Mesothelial cell of epicardium (in vitro differentiated cells): ENCODE measurements at regions not wholly inside any gene's neighbourhood (a gene's known extent, or its start where the extent isn't known, plus 50 kb on each side); places are given as distances from the start of the nearest gene placed in this dataset.

Source experiments
- DNase-seq, 2 experiments: peaks; one replicate each; pipeline ENCODE4 v3.0.0; 2021; ENCODE audit warnings: low spot score in 2 of 2; ENCODE audit not compliant: unreplicated experiment in 2 of 2
- H3K27ac Mint-ChIP-seq: 2 replicates; pipeline ENCODE4 v1.8.0; 2021; ENCODE audit warnings: mixed read lengths
- H3K27me3 Mint-ChIP-seq: 2 replicates; pipeline ENCODE4 v1.8.0; 2021; ENCODE audit warnings: low read depth, mixed read lengths
- H3K36me3 Mint-ChIP-seq: 2 replicates; pipeline ENCODE4 v1.8.0; 2021; ENCODE audit warnings: mixed read lengths
- H3K4me1 Mint-ChIP-seq: 2 replicates; pipeline ENCODE4 v1.8.0; 2021; ENCODE audit warnings: mixed read lengths
- H3K4me3 Mint-ChIP-seq: 2 replicates; pipeline ENCODE4 v1.8.0; 2021; ENCODE audit warnings: mild to moderate bottlenecking, moderate library complexity, mixed read lengths
- H3K9me3 Mint-ChIP-seq: 2 replicates; pipeline ENCODE4 v1.8.0; 2021; ENCODE audit warnings: mixed read lengths
- CTCF ChIP-seq: fragments of 200-600 bp; sonication (generic); IDR thresholded peaks from one replicate; pipeline ENCODE4 v1.5.0; 2021; ENCODE audit warnings: antibody characterized with exemption; ENCODE audit not compliant: unreplicated experiment

- DNase-seq: no peak
- no peak overlapping the region for H3K4me3 Mint-ChIP-seq
- no peaks in the 10 kb centered on the region for H3K36me3 Mint-ChIP-seq
- H3K27ac Mint-ChIP-seq: no peak overlapping the region
- no peaks in the 10 kb centered on the region for H3K27me3 Mint-ChIP-seq
- H3K4me1 Mint-ChIP-seq: peaks cover 6% of the 10 kb centered on the region
- no peak for TF ChIP-seq CTCF
- peaks cover 11% of the 10 kb centered on the region for H3K9me3 Mint-ChIP-seq
These were observed 111.7 kb upstream of the MRPS30 start for GRCh38 chr5:44697025-44697424.

- Mint-ChIP-seq H3K4me3 (no peak overlapping the region), H3K27ac (no peak overlapping the region), H3K4me1 (peaks cover 19% of the 10 kb centered on the region), H3K36me3 (no peaks in the 10 kb centered on the region), H3K27me3 (no peaks in the 10 kb centered on the region), H3K9me3 (peaks cover 9% of the 10 kb centered on the region)
- TF ChIP-seq CTCF: no peak
- no peak for DNase-seq
These were observed 113.5 kb upstream of the MRPS30 start for GRCh38 chr5:44695259-44695658.

GRCh38 chr5:44691802-44692201 lies 116.9 kb upstream of the MRPS30 start:
- peaks cover 25% of the 10 kb centered on the region for H3K4me1 Mint-ChIP-seq
- H3K27me3 Mint-ChIP-seq: no peaks in the 10 kb centered on the region
- no peaks in the 10 kb centered on the region for H3K36me3 Mint-ChIP-seq
- no peak for TF ChIP-seq CTCF
- H3K27ac Mint-ChIP-seq: peak overlapping the region; percentile 63
- H3K9me3 Mint-ChIP-seq: peaks cover 12% of the 10 kb centered on the region
- H3K4me3 Mint-ChIP-seq: no peak overlapping the region
- DNase-seq: no peak

GRCh38 chr5:44681906-44682305 lies 126.8 kb upstream of the MRPS30 start:
- TF ChIP-seq CTCF: no peak
- H3K27me3 Mint-ChIP-seq: no peaks in the 10 kb centered on the region
- no peak for DNase-seq
- no peak overlapping the region for H3K27ac Mint-ChIP-seq
- peaks cover 13% of the 10 kb centered on the region for H3K9me3 Mint-ChIP-seq
- no peak overlapping the region for H3K4me3 Mint-ChIP-seq
- no peaks in the 10 kb centered on the region for H3K4me1 Mint-ChIP-seq
- H3K36me3 Mint-ChIP-seq: no peaks in the 10 kb centered on the region

GRCh38 chr5:44679214-44679613 lies 129.5 kb upstream of the MRPS30 start:
- H3K9me3 Mint-ChIP-seq: peaks cover 13% of the 10 kb centered on the region

More at GRCh38 chr5:44679214-44679613, 129.5 kb upstream of the MRPS30 start:
- DNase-seq: no peak
- Mint-ChIP-seq H3K27me3 (no peaks in the 10 kb centered on the region), H3K27ac (no peak overlapping the region), H3K4me1 (no peaks in the 10 kb centered on the region), H3K4me3 (no peak overlapping the region), H3K36me3 (no peaks in the 10 kb centered on the region)
- TF ChIP-seq CTCF: no peak
